ENCODE measurements at regions not wholly inside any gene's neighbourhood (a gene's known extent, or its start where the extent isn't known, plus 50 kb on each side); places are given as distances from the start of the nearest gene placed in this dataset.

DNA sequence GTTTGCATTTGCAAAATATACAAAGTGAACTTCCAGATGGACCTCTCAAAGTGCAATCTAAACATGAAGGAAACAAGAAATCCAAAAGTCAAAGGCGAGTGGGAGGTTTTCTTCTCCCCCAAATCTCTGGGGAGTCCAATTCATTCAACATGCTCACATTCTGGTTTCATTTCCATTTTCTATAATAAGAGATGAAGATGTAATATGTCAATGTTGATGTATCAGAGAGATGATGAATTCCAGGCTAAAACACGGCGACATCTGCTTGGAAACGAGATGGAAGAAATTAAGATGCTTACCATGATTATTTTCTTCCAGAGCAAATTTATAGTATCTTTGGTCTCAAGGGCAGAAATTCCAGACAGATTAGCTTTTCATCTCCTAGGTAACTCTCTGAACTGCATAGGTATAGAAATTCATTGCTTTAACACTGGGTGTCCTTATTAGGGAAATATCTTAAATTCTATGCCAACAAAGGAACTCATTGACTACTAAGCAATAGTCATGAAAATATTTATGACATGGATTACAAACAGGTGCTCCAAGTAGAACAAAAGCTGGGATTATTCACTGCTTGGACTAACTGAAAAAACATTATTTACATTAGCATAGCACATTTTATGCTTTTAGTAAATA, 287.9 kb downstream of the SEC61B start:
- TF ChIP-seq POLR2AphosphoS5 (IDR thresholded peaks at IDR 0.05) (no peak), POLR2A (IDR thresholded peaks at IDR 0.05) (no peak), CTCF (IDR thresholded peaks at IDR 0.05) (no peak), EP300 (IDR thresholded peaks at IDR 0.05) (no peak)
